Type B pancreatic cell (in vitro differentiated cells): ENCODE measurements at regions not wholly inside any gene's neighbourhood (a gene's known extent, or its start where the extent isn't known, plus 50 kb on each side); places are given as distances from the start of the nearest gene placed in this dataset.

Source experiments
- DNase-seq: peaks from one replicate; pipeline ENCODE4 v3.0.0; 2021; ENCODE audit warnings: mixed read lengths; ENCODE audit not compliant: unreplicated experiment; ENCODE audit errors: extremely low spot score
- H3K27ac Mint-ChIP-seq: 2 replicates; pipeline ENCODE4 v1.8.0; 2021; ENCODE audit warnings: mild to moderate bottlenecking, mixed read lengths
- H3K27me3 Mint-ChIP-seq: 2 replicates; pipeline ENCODE4 v1.8.0; 2021; ENCODE audit warnings: mixed read lengths
- H3K36me3 Mint-ChIP-seq: 2 replicates; pipeline ENCODE4 v1.8.0; 2021; ENCODE audit warnings: mixed read lengths
- H3K4me1 Mint-ChIP-seq: one replicate; pipeline ENCODE4 v1.8.0; 2021; ENCODE audit warnings: mixed read lengths; ENCODE audit not compliant: unreplicated experiment
- H3K4me3 Mint-ChIP-seq: 2 replicates; pipeline ENCODE4 v1.8.0; 2021; ENCODE audit warnings: mild to moderate bottlenecking, mixed read lengths
- H3K9me3 Mint-ChIP-seq: 2 replicates; pipeline ENCODE4 v1.8.0; 2021; ENCODE audit warnings: mixed read lengths
- CTCF ChIP-seq: fragments of 200-600 bp; sonication (generic); conservative IDR thresholded peaks from 2 replicates; pipeline ENCODE4 v1.5.0; 2021; ENCODE audit warnings: antibody characterized with exemption, mild to moderate bottlenecking

- no peaks in the 10 kb centered on the region for H3K27me3 Mint-ChIP-seq
- H3K9me3 Mint-ChIP-seq = no peaks in the 10 kb centered on the region
- no peaks in the 10 kb centered on the region for H3K36me3 Mint-ChIP-seq
- no peak overlapping the region for H3K27ac Mint-ChIP-seq
- no peak for TF ChIP-seq CTCF
- DNase-seq = no peak
- H3K4me3 Mint-ChIP-seq = no peak overlapping the region
- H3K4me1 Mint-ChIP-seq = no peaks in the 10 kb centered on the region
Measured at GRCh38 chr1:72362538-72362937, 80.2 kb upstream of the NEGR1 start.

GRCh38 chr1:72357411-72357810 is 75.1 kb upstream of the NEGR1 start:
- Mint-ChIP-seq H3K4me1 (no peaks in the 10 kb centered on the region), H3K9me3 (no peaks in the 10 kb centered on the region), H3K4me3 (no peak overlapping the region), H3K36me3 (no peaks in the 10 kb centered on the region), H3K27me3 (no peaks in the 10 kb centered on the region), H3K27ac (no peak overlapping the region)
- no peak for TF ChIP-seq CTCF
- DNase-seq = no peak

- Mint-ChIP-seq H3K4me3 (no peak overlapping the region), H3K36me3 (no peaks in the 10 kb centered on the region), H3K9me3 (no peaks in the 10 kb centered on the region), H3K27me3 (no peaks in the 10 kb centered on the region), H3K4me1 (no peaks in the 10 kb centered on the region), H3K27ac (no peak overlapping the region)
- TF ChIP-seq CTCF = no peak
- DNase-seq = no peak
Measured at GRCh38 chr1:72355899-72356298, 73.6 kb upstream of the NEGR1 start.

GRCh38 chr1:72341661-72342060 is 59.3 kb upstream of the NEGR1 start:
- no peak for DNase-seq
- H3K36me3 Mint-ChIP-seq = no peaks in the 10 kb centered on the region
- no peak overlapping the region for H3K27ac Mint-ChIP-seq
- no peak for TF ChIP-seq CTCF
- no peaks in the 10 kb centered on the region for H3K27me3 Mint-ChIP-seq
- no peak overlapping the region for H3K4me3 Mint-ChIP-seq
- no peaks in the 10 kb centered on the region for H3K4me1 Mint-ChIP-seq
- no peaks in the 10 kb centered on the region for H3K9me3 Mint-ChIP-seq

GRCh38 chr1:72336776-72337175 is 54.4 kb upstream of the NEGR1 start:
- no peak for TF ChIP-seq CTCF
- no peaks in the 10 kb centered on the region for H3K36me3 Mint-ChIP-seq
- H3K27me3 Mint-ChIP-seq = no peaks in the 10 kb centered on the region
- no peak for DNase-seq
- H3K4me3 Mint-ChIP-seq = no peak overlapping the region
- no peaks in the 10 kb centered on the region for H3K4me1 Mint-ChIP-seq
- no peaks in the 10 kb centered on the region for H3K9me3 Mint-ChIP-seq
- H3K27ac Mint-ChIP-seq = no peak overlapping the region
